GM19372 (cell line): ENCODE measurements at regions not wholly inside any gene's neighbourhood (a gene's known extent, or its start where the extent isn't known, plus 50 kb on each side); places are given as distances from the start of the nearest gene placed in this dataset.

Source experiments
- ATAC-seq: cut with Tn5 transposase; IDR thresholded peaks from one replicate; pipeline ENCODE4 v1.9.1; 2021; ENCODE audit warnings: mild to moderate bottlenecking, low read depth, moderate library complexity; ENCODE audit not compliant: unreplicated experiment

DNA sequence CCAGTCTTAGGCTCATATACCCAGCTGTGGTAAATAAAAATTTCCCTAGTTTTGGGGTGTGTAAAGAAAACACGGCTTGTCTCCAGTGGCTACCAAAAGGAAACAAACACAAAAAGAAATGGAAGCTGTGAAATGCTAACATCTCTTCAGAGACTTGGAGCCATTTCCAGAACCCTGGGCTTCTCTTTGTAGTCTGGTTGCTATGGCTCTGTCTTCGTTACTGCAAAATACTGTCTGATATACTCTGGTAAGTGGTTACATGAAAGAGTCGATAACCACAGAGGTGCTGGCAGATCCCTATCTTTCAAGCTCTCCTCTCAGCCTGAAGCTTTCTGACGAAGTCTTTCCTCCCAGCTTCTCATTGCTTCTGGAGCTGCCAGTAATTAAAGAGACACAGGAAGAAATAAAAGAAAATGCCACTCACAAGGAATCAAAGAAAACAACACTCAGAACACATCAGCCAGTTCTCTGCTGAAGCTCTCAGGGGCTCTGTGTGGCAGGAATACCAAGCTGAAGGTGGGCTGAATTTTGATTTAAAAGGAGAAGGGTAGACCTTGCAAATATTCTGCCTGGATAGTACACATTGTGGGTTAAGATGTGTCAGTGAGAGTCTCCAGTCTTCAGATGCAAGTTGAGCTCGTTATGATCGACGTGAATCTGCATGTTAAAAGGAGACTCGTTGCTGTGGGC is 107.6 kb upstream of the FAM9C start:
- ATAC-seq = no peak

DNA sequence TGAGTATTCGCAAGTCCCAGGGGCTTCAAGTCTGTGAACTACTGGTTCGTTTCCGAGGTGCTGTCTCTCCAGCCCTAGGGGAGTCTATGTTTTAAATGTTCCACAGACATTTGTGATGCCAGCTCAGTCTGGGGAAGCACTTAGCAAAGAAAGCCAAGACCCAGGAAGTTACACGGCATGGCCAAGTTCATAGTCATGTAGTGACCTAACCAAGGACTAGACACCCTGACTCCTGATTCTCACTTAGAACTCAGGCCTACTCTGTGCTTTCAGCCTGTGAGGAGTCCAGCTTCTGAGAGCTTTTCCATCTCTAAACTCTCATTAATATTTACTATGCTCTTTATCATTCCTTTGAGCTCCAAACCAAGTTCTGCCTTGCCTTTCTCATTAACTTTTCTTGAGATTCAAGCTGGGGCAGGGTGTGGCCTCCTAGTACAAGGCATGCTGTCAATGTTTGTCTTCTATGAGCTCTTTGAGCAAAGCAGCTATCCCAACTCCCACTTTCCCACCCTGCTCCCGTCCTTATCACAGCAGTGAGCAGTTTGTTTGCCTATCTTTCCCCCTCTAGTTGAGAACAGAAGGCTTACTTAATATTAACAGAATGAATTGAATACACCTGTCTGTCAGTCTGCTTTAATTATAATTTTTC is 105.4 kb upstream of the FAM9C start:
- ATAC-seq = no peak

GRCh38 chrX:13147733-13148132 is 103.3 kb upstream of the FAM9C start:
- no peak for ATAC-seq

GRCh38 chrX:13147147-13147546 is 102.7 kb upstream of the FAM9C start:
- no peak for ATAC-seq

DNA sequence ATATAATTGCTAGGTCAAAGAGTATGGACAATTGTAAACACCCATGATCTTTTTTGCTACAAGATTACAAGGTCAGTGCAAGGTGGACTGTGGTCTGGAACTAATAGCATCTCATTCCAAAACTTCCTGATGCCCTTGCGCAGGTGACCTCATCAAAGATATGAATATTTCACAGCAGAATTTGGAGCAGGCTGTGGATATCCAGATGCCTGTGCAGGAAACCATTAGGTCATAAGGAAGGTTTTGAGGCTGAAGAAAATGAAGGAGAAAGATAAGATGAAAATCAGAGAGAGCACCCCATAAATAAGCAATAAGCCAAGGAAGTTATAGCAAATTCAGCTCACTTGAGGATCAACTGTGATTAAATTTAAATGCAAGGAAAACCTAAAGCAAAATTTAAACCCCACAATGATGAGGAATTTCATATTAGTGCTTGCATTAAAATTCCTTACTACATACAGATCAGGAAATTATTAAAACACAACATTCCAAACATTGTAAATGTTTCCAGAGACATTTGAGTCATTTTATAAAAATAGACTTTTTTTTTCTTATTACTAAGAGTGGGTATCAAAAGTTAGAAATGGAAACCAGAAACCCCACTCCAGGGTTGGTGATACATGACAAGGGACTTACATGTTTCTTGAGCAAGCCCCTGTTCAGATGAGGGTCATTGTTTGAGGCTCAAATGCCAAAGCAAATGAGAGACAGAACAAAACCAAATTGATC is 100.7 kb upstream of the FAM9C start:
- no peak for ATAC-seq

DNA sequence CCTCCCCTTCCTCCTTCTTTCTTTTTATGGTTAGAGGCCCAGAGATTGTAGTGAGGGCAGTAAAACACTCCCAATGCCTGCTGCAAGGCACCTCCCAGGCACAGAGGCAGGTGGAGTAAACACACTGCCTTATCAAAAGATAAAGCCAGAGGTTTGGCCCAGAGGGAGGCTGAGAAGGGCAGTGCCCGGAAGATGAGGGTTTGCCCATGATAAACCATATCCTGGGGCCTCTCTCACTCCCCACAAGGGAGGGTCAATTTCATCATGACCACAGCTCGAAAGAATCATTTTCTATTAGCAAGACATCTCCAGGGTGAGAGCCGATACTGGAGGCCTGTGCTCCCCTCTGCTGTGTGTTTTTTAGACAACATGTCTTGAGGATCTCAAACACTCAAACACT is 98.5 kb upstream of the FAM9C start:
- ATAC-seq = no peak

GRCh38 chrX:13140007-13140406 is 95.6 kb upstream of the FAM9C start:
- no peak for ATAC-seq

DNA sequence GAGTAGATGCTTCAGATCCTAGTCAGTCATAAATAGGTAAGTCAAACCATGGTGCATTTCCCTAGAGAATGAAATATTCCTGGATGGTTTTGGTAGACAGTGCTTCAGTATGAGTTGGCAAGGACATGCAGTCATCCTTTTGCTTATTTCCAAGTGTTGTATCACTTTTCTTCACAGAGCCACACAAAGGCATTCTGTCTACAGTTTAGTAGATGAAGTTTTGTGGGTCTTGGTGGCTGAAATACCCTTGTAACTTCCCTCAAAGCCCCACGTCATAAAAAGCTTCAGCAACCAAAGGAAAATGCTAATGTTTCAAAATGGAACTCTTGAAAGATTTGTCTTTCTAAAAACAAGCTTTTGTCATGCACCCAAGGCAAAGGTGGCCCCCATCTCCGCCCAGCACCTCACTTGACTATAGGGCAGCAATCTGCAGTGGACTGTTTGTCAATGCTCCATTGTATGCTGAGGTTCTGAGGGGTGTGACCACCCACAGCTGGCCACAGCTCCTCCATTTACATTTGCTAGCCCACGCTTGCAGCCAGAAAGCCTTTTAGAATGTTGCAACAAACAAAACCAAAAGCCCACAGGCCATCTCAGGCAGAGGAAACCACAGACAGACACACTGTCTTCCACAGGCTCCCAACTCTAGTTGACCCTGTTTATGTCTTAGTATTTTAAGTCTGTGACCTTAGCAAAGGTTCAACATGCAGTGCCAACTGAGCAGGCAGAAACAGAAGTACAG is 87.1 kb upstream of the FAM9C start:
- ATAC-seq = no peak

GRCh38 chrX:13130816-13131215 is 86.4 kb upstream of the FAM9C start:
- no peak for ATAC-seq

DNA sequence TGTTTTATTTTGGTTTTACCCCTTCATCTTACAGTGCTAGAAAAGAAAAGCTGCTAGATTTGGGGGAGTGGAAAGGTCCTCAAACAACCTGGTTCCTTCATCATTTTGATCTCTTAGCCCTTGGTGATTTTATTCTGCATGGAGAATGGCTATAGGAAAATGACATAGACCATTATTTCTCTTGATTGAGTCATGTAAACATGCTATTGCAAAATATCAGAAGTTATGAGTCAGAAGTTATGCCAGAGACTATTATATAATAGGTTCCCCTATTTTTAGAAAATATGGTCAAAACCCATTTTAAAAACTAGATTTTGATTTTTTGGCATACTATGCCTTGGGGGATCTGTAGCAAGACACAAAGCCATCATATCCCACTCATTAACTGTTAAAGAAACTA is 83.7 kb upstream of the FAM9C start:
- no peak for ATAC-seq

DNA sequence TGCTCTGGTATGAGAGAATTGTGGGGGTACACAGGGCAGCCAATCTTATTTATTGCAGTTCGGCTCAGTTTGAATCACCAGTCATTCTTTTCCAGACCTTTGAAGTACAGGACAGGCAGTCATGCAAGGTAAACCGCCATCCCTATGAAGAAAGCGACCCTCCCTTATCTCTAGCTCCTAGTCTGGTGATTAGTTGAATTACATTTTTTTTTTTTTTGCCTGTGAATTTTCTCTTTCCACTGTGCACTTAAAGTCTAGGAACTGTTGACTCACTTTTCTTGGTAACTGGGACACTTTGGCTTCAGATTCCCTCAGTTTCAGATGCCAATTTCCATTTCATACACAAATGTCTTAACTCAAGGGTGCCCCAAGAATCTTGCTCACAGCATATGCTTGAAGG is 82.4 kb upstream of the FAM9C start:
- ATAC-seq = no peak

DNA sequence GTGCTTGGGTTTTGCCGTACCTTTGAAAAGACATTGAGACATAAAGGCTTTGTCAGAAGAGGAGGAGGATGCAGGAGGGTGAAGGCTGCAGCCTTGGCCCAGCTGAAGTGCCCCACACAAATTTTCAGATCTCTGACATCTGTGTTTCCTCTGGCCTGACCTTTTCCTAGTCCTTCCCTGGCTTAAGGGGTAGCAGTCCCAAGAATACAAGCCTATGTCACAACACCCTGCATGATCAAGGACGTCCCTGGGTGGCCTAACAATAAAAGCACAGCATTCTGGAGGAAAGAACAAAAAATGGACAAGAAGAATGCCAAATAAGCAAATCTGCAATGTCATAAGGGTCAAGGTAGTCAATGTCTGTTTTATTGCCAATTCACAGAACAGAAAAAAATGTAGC is 80.8 kb upstream of the FAM9C start:
- no peak for ATAC-seq

- no peak for ATAC-seq
Observed at GRCh38 chrX:13123857-13124345, 79.5 kb upstream of the FAM9C start.

- ATAC-seq = no peak
Observed at GRCh38 chrX:13123247-13123856, 78.9 kb upstream of the FAM9C start.

GRCh38 chrX:13121020-13121555 is 76.7 kb upstream of the FAM9C start:
- ATAC-seq = no peak

GRCh38 chrX:13120017-13120416 is 75.6 kb upstream of the FAM9C start:
- no peak for ATAC-seq

GRCh38 chrX:13119386-13119785 is 75.0 kb upstream of the FAM9C start:
- ATAC-seq = no peak

DNA sequence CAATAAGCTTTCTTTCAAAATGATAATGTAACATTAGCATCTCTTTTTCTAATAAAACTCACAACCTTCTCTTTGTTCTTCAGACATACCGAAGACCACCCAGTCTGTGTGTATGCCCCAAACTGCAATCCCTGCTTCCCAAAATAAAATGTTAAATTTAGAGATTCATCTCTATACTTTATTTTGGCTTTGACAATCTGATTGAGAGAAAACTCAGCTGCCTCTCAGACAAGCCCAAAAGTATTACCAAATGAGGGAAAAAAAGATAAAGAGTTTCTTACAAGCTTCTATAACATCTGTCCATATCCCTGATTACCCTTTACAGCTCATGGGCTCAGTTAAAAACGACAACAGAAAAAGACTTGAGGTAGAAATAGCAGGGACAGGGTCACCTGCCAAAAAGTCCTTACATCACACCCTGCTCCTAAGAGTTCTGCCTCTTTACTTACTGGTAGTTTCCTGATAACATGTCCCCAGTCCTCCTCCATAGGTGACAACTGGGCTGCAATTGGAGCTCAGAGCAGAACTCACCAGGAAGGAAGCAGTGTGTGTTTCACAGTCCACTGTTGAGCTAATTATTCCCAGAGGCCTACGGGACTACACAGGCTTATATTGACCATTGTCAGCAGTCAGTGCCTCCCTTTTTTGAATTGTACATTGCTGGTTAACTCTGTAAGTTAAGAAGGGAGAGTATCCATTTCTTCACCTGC is 70.9 kb upstream of the FAM9C start:
- ATAC-seq = no peak

DNA sequence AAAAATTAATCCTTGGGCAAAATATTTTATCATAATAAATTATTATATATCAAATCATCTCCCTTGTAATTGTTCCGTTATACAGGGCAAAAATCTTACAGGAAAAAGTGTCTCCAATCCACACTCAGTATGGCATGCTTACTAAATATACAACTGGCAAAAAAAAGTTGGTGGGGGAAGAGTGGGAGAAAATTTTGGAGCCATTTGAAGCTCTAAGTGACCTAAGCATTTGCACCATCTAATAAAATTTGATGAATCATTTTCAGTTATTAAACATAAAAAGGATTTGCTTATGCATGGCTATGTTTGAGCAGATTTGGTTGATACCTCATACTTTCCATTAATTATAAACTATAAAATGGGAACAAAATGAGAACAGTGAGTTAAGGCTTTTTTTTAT is 68.1 kb upstream of the FAM9C start:
- no peak for ATAC-seq
